Sigmoid colon (tissue), 6 donors: ENCODE measurements at regions not wholly inside any gene's neighbourhood (a gene's known extent, or its start where the extent isn't known, plus 50 kb on each side); places are given as distances from the start of the nearest gene placed in this dataset.

Experiments
- DNase-seq: peaks from one replicate; pipeline ENCODE4 v3.0.0-alpha.2; 2019
- H3K27ac ChIP-seq, 4 donors: fragments of 200-600 bp; sonication (generic); one replicate each; pipeline ENCODE4 v1.5.1; 2016 to 2019; ENCODE audit warnings: mild to moderate bottlenecking in 1 of 4
- H3K27me3 ChIP-seq, 3 donors: fragments of 200-600 bp; sonication (generic); one replicate each; pipeline ENCODE4 v1.5.1; 2019; ENCODE audit warnings: mild to moderate bottlenecking in 1 of 3
- H3K36me3 ChIP-seq, 4 donors: fragments of 200-600 bp; sonication (generic); one replicate each; pipeline ENCODE4 v1.5.1; 2016 to 2019
- H3K4me1 ChIP-seq, 4 donors: fragments of 200-600 bp; sonication (generic); one replicate each; pipeline ENCODE4 v1.5.1; 2017 to 2019
- H3K4me3 ChIP-seq, 4 donors: fragments of 200-600 bp; sonication (generic); one replicate each; pipeline ENCODE4 v1.5.1; 2017 to 2019; ENCODE audit warnings: mild to moderate bottlenecking in 2 of 4, moderate library complexity in 1 of 4
- H3K9me3 ChIP-seq, 4 donors: fragments of 200-600 bp in 3 of 4; sonication (generic) in 3 of 4; one replicate each; pipeline versions ENCODE4 v1.5.1 to v1.6.1; 2013 to 2019
- EP300 ChIP-seq, 4 donors: sonication (generic); formaldehyde crosslinking; IDR thresholded peaks; one replicate each; pipeline ENCODE4 v1.6.1; 2017; ENCODE audit warnings: antibody characterized with exemption in 4 of 4
- POLR2A ChIP-seq, 2 donors: fragments of 450-650 bp; IDR thresholded peaks; one replicate each; pipeline ENCODE4 v1.6.1; 2016; ENCODE audit warnings: antibody characterized with exemption in 2 of 2, mild to moderate bottlenecking in 2 of 2, moderate library complexity in 2 of 2
- POLR2AphosphoS5 ChIP-seq, 4 donors: sonication (generic); formaldehyde crosslinking; IDR thresholded peaks; one replicate each; pipeline ENCODE4 v1.6.1; 2017; ENCODE audit warnings: antibody characterized with exemption in 4 of 4
- WGBS, 2 donors: extraction: QIAGEN DNeasy Blood & Tissue Kit; methylation state at CpG; one replicate each; pipeline ENCODE4 v1.1.7; 2013; 5-methylcytosine and 5-hydroxymethylcytosine counted together
- intact Hi-C: fragments of 100-400 bp; cut with DNase I; formaldehyde crosslinking; loops from one replicate; pipeline ENCODE4 v1.15.1; 2023
- TF ChIP-seq, protein P1 (sequence below), 4 experiments: fragments of 450-650 bp in 3 of 4; fragments of 200-600 bp in 1 of 4; IDR thresholded peaks; one replicate each; pipeline ENCODE4 v1.5.1; 2016 to 2019; ENCODE audit warnings: antibody characterized with exemption in 4 of 4, mild to moderate bottlenecking in 3 of 4, moderate library complexity in 2 of 4
- donor health status: healthy with polysubstance abuse.
- donor health status: healthy.

DNA sequence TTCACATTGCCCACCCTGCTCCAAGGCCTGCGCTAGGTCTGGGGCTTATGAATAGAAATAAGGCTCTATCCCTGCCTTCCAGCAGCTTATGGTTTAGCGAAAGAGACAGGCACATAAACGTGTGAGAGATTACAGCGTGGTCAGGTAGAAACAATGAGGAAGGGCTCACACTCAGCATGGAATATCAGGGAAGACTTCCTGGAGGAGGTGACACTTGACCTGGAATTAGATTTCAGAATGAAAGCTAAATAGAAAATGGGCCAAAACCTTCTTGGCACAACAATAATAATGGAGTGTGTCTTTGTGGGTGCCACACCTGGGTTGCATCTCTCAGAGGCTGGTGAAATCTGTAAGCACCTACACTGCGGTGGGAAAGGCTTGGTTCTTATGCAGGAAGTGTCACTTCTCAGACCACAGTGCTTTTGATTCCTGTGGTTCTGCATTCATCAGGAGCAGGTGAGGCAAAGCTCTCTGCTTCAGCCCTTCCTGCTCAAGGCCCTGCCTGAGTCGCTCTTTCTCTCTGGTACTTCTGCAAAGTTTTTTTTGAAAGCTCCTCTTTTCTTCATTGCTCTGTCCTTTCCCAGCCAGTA, 430.3 kb downstream of the ZNF536 start:
- TF ChIP-seq EP300 (IDR thresholded peaks at IDR 0.05): no peak
- no peak for TF ChIP-seq POLR2A (IDR thresholded peaks at IDR 0.05)
- TF ChIP-seq, protein P1, sequence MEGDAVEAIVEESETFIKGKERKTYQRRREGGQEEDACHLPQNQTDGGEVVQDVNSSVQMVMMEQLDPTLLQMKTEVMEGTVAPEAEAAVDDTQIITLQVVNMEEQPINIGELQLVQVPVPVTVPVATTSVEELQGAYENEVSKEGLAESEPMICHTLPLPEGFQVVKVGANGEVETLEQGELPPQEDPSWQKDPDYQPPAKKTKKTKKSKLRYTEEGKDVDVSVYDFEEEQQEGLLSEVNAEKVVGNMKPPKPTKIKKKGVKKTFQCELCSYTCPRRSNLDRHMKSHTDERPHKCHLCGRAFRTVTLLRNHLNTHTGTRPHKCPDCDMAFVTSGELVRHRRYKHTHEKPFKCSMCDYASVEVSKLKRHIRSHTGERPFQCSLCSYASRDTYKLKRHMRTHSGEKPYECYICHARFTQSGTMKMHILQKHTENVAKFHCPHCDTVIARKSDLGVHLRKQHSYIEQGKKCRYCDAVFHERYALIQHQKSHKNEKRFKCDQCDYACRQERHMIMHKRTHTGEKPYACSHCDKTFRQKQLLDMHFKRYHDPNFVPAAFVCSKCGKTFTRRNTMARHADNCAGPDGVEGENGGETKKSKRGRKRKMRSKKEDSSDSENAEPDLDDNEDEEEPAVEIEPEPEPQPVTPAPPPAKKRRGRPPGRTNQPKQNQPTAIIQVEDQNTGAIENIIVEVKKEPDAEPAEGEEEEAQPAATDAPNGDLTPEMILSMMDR (IDR thresholded peaks at IDR 0.05): no peak
- TF ChIP-seq POLR2AphosphoS5 (IDR thresholded peaks at IDR 0.05): no peak
- peaks cover 0 to 10% (median 4%) of the 10 kb centered on the region in 4 donors for H3K4me1 ChIP-seq
- no peak overlapping the region for H3K27ac ChIP-seq
- H3K36me3 ChIP-seq: no peaks in the 10 kb centered on the region
- WGBS, 2 donors: 81 to 84% methylated on average over 6 of the region's 6 CpGs
- H3K9me3 ChIP-seq: peaks cover 0 to 2% (median 0%) of the 10 kb centered on the region in 4 donors
- intact Hi-C loops: no loop called here
- DNase-seq: no peak
- no peak overlapping the region for H3K4me3 ChIP-seq
- no peaks in the 10 kb centered on the region for H3K27me3 ChIP-seq

DNA sequence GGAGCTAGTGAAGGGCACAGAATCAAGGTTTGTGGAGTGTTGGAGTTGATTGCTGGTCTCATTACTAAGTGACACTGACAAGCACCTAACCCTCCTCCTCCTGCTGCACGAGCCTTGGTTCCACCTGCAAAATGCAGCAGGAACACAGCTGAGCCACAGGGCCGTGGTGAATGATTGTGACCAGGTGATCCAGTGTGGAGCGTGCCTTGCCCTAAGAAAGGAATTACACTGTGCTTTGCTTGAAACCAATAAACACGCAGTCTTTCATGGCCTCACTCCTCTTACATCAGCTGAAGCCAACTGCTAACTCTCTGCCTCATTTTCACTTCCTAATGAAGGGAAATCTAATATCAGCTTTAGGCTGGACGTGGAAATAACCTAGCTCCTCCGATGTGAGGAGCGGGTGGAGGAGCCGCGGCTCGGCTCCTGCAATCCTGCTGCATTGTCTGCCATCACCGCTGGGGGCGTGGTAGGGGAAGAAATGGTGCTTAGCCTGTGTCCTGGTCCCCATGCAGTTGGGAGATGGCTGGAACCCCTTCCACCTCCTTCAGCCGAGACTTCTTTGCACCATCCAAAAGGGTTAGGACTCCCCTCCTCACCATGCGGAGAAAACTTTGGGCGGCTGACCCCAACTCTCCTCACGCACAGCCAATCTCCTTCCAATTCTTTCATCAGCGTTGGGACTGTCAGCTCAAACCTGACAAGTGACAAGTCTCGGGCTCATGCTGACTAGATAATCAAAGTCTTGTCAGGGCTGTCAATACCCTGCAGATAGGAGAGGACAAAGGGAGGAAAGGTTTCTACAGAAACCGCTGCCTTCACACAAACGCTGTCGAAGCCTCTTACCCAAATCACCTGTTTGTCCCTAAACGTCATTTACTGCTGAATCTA, 427.9 kb downstream of the ZNF536 start:
- WGBS, 2 donors: 37 to 49% methylated on average over 22 of the region's 22 CpGs
- no peak for DNase-seq
- intact Hi-C loops: no loop called here

DNA sequence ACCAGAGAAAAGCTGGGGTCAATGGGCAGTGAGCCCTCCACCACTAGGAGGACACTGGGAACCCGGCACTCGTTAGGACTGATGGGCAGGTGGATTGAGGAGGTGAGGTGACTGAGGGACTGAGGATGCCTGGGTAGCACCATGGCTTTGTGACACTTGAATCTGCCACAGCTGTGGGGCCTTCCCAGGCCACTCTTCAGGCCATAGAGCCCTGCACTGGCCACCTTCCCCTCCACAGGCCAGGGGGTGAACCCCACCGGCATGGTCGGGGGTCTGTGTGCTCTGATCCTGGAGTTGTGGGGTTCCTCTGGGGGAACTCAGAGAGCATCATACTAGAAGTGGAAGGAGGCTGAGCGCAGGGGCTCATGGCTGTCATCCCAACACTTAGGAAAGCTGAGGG, 423.5 kb downstream of the ZNF536 start:
- DNase-seq: no peak
- TF ChIP-seq POLR2AphosphoS5 (IDR thresholded peaks at IDR 0.05): no peak
- TF ChIP-seq POLR2A (IDR thresholded peaks at IDR 0.05): no peak
- TF ChIP-seq, protein P1 (IDR thresholded peaks at IDR 0.05): no peak
- no peaks in the 10 kb centered on the region for H3K9me3 ChIP-seq
- no peak overlapping the region for H3K4me3 ChIP-seq
- intact Hi-C loops: no loop called here
- no peak overlapping the region for H3K27ac ChIP-seq
- 79 to 92% methylated on average over 5 of the region's 5 CpGs for WGBS, 2 donors
- no peaks in the 10 kb centered on the region for H3K27me3 ChIP-seq
- H3K36me3 ChIP-seq: no peaks in the 10 kb centered on the region
- no peaks in the 10 kb centered on the region for H3K4me1 ChIP-seq

More for the DNA sequence above, 427.9 kb downstream of the ZNF536 start:
- no peak overlapping the region for H3K4me3 ChIP-seq
- no peak overlapping the region for H3K27ac ChIP-seq
- H3K27me3 ChIP-seq: no peaks in the 10 kb centered on the region
- no peak for TF ChIP-seq EP300 (IDR thresholded peaks at IDR 0.05)
- TF ChIP-seq, protein P1 (IDR thresholded peaks at IDR 0.05): peak in 3 of 4 experiments; percentile 48 to 72 (median 59)
- H3K9me3 ChIP-seq: no peaks in the 10 kb centered on the region
- peaks cover 0 to 10% (median 4%) of the 10 kb centered on the region in 4 donors for H3K4me1 ChIP-seq
- H3K36me3 ChIP-seq: no peaks in the 10 kb centered on the region

DNA sequence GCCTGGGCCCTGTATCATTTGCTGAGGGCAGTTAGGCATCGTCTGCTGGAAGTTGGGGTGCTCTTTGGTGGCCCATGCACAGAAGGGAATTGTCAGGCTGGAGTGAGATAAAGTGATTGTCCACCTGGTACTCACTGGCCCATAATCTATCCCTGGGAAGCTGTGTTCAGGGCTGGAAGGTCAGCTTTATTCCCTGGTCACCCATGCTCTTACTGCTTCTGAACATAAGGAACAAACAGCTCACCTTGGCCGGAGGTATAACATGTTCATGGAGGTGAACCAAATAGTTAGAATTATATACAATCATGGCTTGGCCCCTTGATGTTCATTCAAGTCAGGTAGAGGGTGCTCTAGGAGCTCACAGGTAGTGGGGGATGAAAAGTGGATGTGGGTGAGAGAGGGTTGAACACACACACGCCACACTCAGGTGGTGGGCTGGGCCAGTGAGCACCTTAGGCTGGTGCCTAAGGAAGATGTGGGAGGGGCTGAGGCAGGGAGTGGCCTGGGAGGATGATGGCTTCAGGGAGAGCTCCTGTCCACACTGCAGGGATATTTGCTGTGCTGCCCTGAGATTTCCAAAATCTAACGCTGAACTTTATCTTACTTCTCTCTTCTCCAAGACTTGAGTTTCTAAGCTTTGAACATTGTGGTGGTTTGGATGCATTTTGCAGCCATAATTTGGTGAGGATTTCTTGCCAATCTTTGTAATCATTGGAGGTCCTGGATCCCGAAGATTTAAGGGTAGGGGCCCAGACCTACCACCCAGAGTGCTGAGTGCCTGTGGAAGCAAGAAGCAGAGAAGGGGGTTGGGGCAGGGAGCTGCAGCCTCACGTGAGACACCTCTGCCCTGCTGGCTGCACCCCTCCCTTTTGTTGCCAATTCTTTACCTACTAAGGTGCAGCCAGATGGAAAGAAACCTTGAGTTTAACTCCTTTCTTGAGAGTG, 420.6 kb downstream of the ZNF536 start:
- no peaks in the 10 kb centered on the region for H3K9me3 ChIP-seq
- intact Hi-C loops: no loop called here
- H3K4me1 ChIP-seq: no peaks in the 10 kb centered on the region
- TF ChIP-seq POLR2AphosphoS5 (IDR thresholded peaks at IDR 0.05): no peak
- TF ChIP-seq, protein P1 (IDR thresholded peaks at IDR 0.05): no peak
- H3K27me3 ChIP-seq: no peaks in the 10 kb centered on the region
- no peaks in the 10 kb centered on the region for H3K36me3 ChIP-seq
- 61 to 86% methylated on average over 6 of the region's 6 CpGs for WGBS, 2 donors
- DNase-seq: no peak
- no peak overlapping the region for H3K4me3 ChIP-seq
- H3K27ac ChIP-seq: no peak overlapping the region
